GM23338 (cell line): ENCODE measurements at regions not wholly inside any gene's neighbourhood (a gene's known extent, or its start where the extent isn't known, plus 50 kb on each side); places are given as distances from the start of the nearest gene placed in this dataset.

Experiments used
- ATAC-seq: fragments of 200-7000 bp; cut with Tn5 transposase; 3 replicates; pipeline ENCODE4 v1.9.1; 2020
- DNase-seq: peaks from one replicate; pipeline ENCODE4 v3.0.0-alpha.2; 2015; ENCODE audit warnings: low spot score
- H2AFZ ChIP-seq: fragments of 200-600 bp; sonication (generic); 2 replicates; pipeline ENCODE4 v1.8.0; 2016; ENCODE audit warnings: antibody characterized with exemption, mild to moderate bottlenecking, moderate library complexity
- H3F3A ChIP-seq: fragments of 200-600 bp; sonication (generic); replicated peaks from 2 replicates; pipeline ENCODE4 v1.8.0; 2017; ENCODE audit warnings: antibody characterized with exemption, mixed run types, low read depth
- H3K27ac ChIP-seq: fragments of 200-600 bp; sonication (generic); 2 replicates; pipeline ENCODE4 v1.6.1; 2016; ENCODE audit warnings: low read depth
- H3K27me3 ChIP-seq: fragments of 200-600 bp; sonication (generic); 2 replicates; pipeline ENCODE4 v1.8.0; 2016; ENCODE audit warnings: mild to moderate bottlenecking, mixed run types, moderate library complexity; ENCODE audit not compliant: insufficient read depth
- H3K36me3 ChIP-seq: fragments of 200-600 bp; sonication (generic); 2 replicates; pipeline ENCODE4 v1.8.0; 2016; ENCODE audit warnings: mild to moderate bottlenecking; ENCODE audit not compliant: insufficient read depth
- H3K4me1 ChIP-seq: fragments of 200-600 bp; sonication (generic); 2 replicates; pipeline ENCODE4 v1.8.0; 2016; ENCODE audit warnings: mild to moderate bottlenecking, moderate library complexity; ENCODE audit not compliant: insufficient read depth
- H3K4me2 ChIP-seq: fragments of 200-600 bp; sonication (generic); 2 replicates; pipeline ENCODE4 v1.7.1; 2017; ENCODE audit warnings: mixed run types
- H3K4me3 ChIP-seq: fragments of 200-600 bp; sonication (generic); 2 replicates; pipeline ENCODE4 v1.6.1; 2016; ENCODE audit warnings: mixed run types
- H3K79me2 ChIP-seq: fragments of 200-600 bp; sonication (generic); replicated peaks from 2 replicates; pipeline ENCODE4 v1.8.0; 2017; ENCODE audit warnings: mild to moderate bottlenecking; ENCODE audit not compliant: insufficient read depth
- H3K9me2 ChIP-seq: fragments of 200-600 bp; sonication (generic); 2 replicates; pipeline ENCODE4 v1.8.0; 2017; ENCODE audit not compliant: insufficient read depth
- H4K20me1 ChIP-seq: fragments of 200-600 bp; sonication (generic); replicated peaks from 2 replicates; pipeline ENCODE4 v1.8.0; 2017; ENCODE audit warnings: mild to moderate bottlenecking; ENCODE audit not compliant: insufficient read depth
- H3K27ac Mint-ChIP-seq: 2 replicates; pipeline ENCODE4 v1.8.0; 2020; ENCODE audit warnings: inconsistent platforms, mild to moderate bottlenecking, moderate library complexity, mixed read lengths
- H3K27me3 Mint-ChIP-seq: 3 replicates; pipeline ENCODE4 v1.8.0; 2022; ENCODE audit warnings: low read depth, mild to moderate bottlenecking, moderate library complexity, mixed read lengths, inconsistent platforms; ENCODE audit not compliant: insufficient read depth, poor library complexity
- H3K36me3 Mint-ChIP-seq: 3 replicates; pipeline ENCODE4 v1.8.0; 2021; ENCODE audit warnings: low read depth, mild to moderate bottlenecking, inconsistent platforms, moderate library complexity, mixed read lengths
- H3K4me1 Mint-ChIP-seq: 3 replicates; pipeline ENCODE4 v1.8.0; 2020; ENCODE audit warnings: mild to moderate bottlenecking, inconsistent platforms, mixed read lengths
- H3K4me3 Mint-ChIP-seq: 3 replicates; pipeline ENCODE4 v1.8.0; 2021; ENCODE audit warnings: moderate library complexity, mild to moderate bottlenecking, inconsistent platforms, mixed read lengths
- H3K9me3 Mint-ChIP-seq: 3 replicates; pipeline ENCODE4 v1.8.0; 2020; ENCODE audit warnings: moderate library complexity, mild to moderate bottlenecking, inconsistent platforms, mixed read lengths
- CREB1 ChIP-seq: fragments of 250-450 bp; sonication (Bioruptor Pico); IDR thresholded peaks from 2 replicates; pipeline ENCODE4 v1.5.0; 2020; ENCODE audit warnings: low read depth, mild to moderate bottlenecking, moderate library complexity
- CTCF ChIP-seq, 2 experiments: fragments of 200-600 bp in 1 of 2; sonication (generic) in 1 of 2; conservative IDR thresholded peaks; 2 replicates each; pipeline versions ENCODE4 v1.5.1 to v1.6.1; 2016 to 2017; ENCODE audit warnings: antibody characterized with exemption in 2 of 2, low read depth in 2 of 2, mild to moderate bottlenecking in 2 of 2, moderate library complexity in 1 of 2
- ETS1 ChIP-seq: IDR thresholded peaks from 2 replicates; pipeline ENCODE4 v1.6.1; 2016; ENCODE audit warnings: antibody characterized with exemption
- EZH2 ChIP-seq: fragments of 200-600 bp; sonication (generic); IDR thresholded peaks from one replicate; pipeline ENCODE4 v1.8.0; 2017; ENCODE audit warnings: antibody characterized with exemption, mild to moderate bottlenecking, low read depth; ENCODE audit not compliant: unreplicated experiment
- EZH2phosphoT487 ChIP-seq: fragments of 200-600 bp; sonication (generic); IDR thresholded peaks from one replicate; pipeline ENCODE4 v1.8.1; 2018; ENCODE audit warnings: antibody characterized with exemption; ENCODE audit not compliant: unreplicated experiment
- JUNB ChIP-seq: IDR thresholded peaks from one replicate; pipeline ENCODE4 v1.6.1; 2016; ENCODE audit warnings: antibody characterized with exemption; ENCODE audit not compliant: unreplicated experiment
- NANOG ChIP-seq: IDR thresholded peaks from 2 replicates; pipeline ENCODE4 v1.6.1; 2016; ENCODE audit warnings: antibody characterized with exemption, borderline replicate concordance
- POLR2AphosphoS5 ChIP-seq: IDR thresholded peaks from 2 replicates; pipeline ENCODE4 v1.6.1; 2016; ENCODE audit warnings: antibody characterized with exemption, low read depth
- REST ChIP-seq: IDR thresholded peaks from one replicate; pipeline ENCODE4 v1.6.1; 2018; ENCODE audit warnings: antibody characterized with exemption; ENCODE audit not compliant: unreplicated experiment
- STAT1 ChIP-seq: IDR thresholded peaks from one replicate; pipeline ENCODE4 v1.6.1; 2016; ENCODE audit warnings: antibody characterized with exemption; ENCODE audit not compliant: unreplicated experiment
- ZNF114 ChIP-seq: fragments of 250-450 bp; sonication (Bioruptor Pico); IDR thresholded peaks from 2 replicates; pipeline ENCODE4 v1.5.0; 2020; ENCODE audit warnings: mild to moderate bottlenecking, moderate library complexity
- ZNF331 ChIP-seq: fragments of 250-450 bp; sonication (Bioruptor Pico); IDR thresholded peaks from 2 replicates; pipeline ENCODE4 v1.5.0; 2020; ENCODE audit warnings: low read depth, mild to moderate bottlenecking, moderate library complexity
- ZNF462 ChIP-seq: fragments of 250-450 bp; sonication (Bioruptor Pico); IDR thresholded peaks from 2 replicates; pipeline ENCODE4 v1.5.0; 2020; ENCODE audit warnings: mild to moderate bottlenecking, moderate library complexity

GRCh38 chr10:53088961-53089360 is 316.4 kb upstream of the MBL2 start:
- H3K27me3 Mint-ChIP-seq, result no peaks in the 10 kb centered on the region
- no peaks in the 10 kb centered on the region for H3K4me1 ChIP-seq
- no peak overlapping the region for H3K27ac ChIP-seq
- H3K4me3 Mint-ChIP-seq, result no peak overlapping the region
- ATAC-seq, result no peak
- H3K36me3 Mint-ChIP-seq, result peaks cover 3% of the 10 kb centered on the region; the same call in 1 of the 3 replicates
- H3K9me2 ChIP-seq, result peaks cover 9% of the 10 kb centered on the region
- H3K27ac Mint-ChIP-seq, result no peak overlapping the region
- TF ChIP-seq REST, result no peak
- TF ChIP-seq ETS1, result no peak
- no peak for TF ChIP-seq ZNF462 (CRISPR knock-in tag)
- TF ChIP-seq NANOG, result no peak
- no peak for TF ChIP-seq ZNF114
- TF ChIP-seq POLR2AphosphoS5, result no peak
- no peak for TF ChIP-seq JUNB
- TF ChIP-seq ZNF331 (CRISPR knock-in tag), result no peak
- no peak for TF ChIP-seq CTCF (conservative IDR thresholded peaks at IDR 0.05; ENCODE audit: low read depth in 2 of 2)
- TF ChIP-seq STAT1, result no peak
- TF ChIP-seq EZH2phosphoT487, result no peak
- no peak for TF ChIP-seq EZH2
- no peak for TF ChIP-seq CREB1 (CRISPR knock-in tag)
- no peak overlapping the region for H3K4me3 ChIP-seq
- H3K27me3 ChIP-seq, result no peaks in the 10 kb centered on the region
- H4K20me1 ChIP-seq, result no peaks in the 10 kb centered on the region
- H3K4me2 ChIP-seq, result no peak overlapping the region
- peak overlapping the region; percentile 44 for H2AFZ ChIP-seq
- no peaks in the 10 kb centered on the region for H3F3A ChIP-seq
- H3K9me3 Mint-ChIP-seq, result peaks cover 3% of the 10 kb centered on the region; the same call in 2 of the 3 replicates
- H3K79me2 ChIP-seq, result no peaks in the 10 kb centered on the region
- H3K4me1 Mint-ChIP-seq, result no peaks in the 10 kb centered on the region
- DNase-seq, result no peak
- H3K36me3 ChIP-seq, result peaks cover 5% of the 10 kb centered on the region; the same call in 1 of the 2 replicates
